Stomach smooth muscle (tissue), 2 donors: ENCODE measurements at regions not wholly inside any gene's neighbourhood (a gene's known extent, or its start where the extent isn't known, plus 50 kb on each side); places are given as distances from the start of the nearest gene placed in this dataset.

Experiments
- H3K27ac ChIP-seq: one replicate; pipeline ENCODE4 v1.7.0; 2013; ENCODE audit warnings: mild to moderate bottlenecking, low read length, inconsistent platforms
- H3K27me3 ChIP-seq, 2 donors: one replicate each; pipeline ENCODE4 v1.7.0; 2013; ENCODE audit warnings: low read length in 2 of 2; ENCODE audit not compliant: insufficient read depth in 2 of 2, control insufficient read depth in 1 of 2
- H3K36me3 ChIP-seq, 2 donors: one replicate each; pipeline ENCODE4 v1.7.0; 2013; ENCODE audit warnings: low read length in 2 of 2; ENCODE audit not compliant: control insufficient read depth in 2 of 2, insufficient read depth in 2 of 2
- H3K4me1 ChIP-seq: one replicate; pipeline ENCODE4 v1.7.0; 2013; ENCODE audit warnings: low read length; ENCODE audit not compliant: control insufficient read depth, insufficient read depth
- H3K4me3 ChIP-seq, 2 donors: one replicate each; pipeline ENCODE4 v1.7.0; 2013; ENCODE audit warnings: low read length in 2 of 2
- H3K9ac ChIP-seq, 2 donors: one replicate each; pipeline ENCODE4 v1.7.0; 2013; ENCODE audit warnings: low read length in 2 of 2, mild to moderate bottlenecking in 1 of 2
- H3K9me3 ChIP-seq, 2 donors: one replicate each; pipeline ENCODE4 v1.7.0; 2013; ENCODE audit warnings: low read length in 2 of 2; ENCODE audit not compliant: control insufficient read depth in 2 of 2
- donor health status: healthy.
- donor health status: Pancreatic carcinoma.

GRCh38 chr20:58109918-58110635 is 118.4 kb downstream of the ANKRD60 start:
- no peak overlapping the region for H3K27ac ChIP-seq
- no peaks in the 10 kb centered on the region for H3K27me3 ChIP-seq
- H3K9me3 ChIP-seq = peaks cover 2 to 6% of the 10 kb centered on the region in 2 donors
- H3K36me3 ChIP-seq = no peaks in the 10 kb centered on the region
- H3K9ac ChIP-seq = no peak overlapping the region
- H3K4me1 ChIP-seq = no peaks in the 10 kb centered on the region
- no peak overlapping the region for H3K4me3 ChIP-seq

DNA sequence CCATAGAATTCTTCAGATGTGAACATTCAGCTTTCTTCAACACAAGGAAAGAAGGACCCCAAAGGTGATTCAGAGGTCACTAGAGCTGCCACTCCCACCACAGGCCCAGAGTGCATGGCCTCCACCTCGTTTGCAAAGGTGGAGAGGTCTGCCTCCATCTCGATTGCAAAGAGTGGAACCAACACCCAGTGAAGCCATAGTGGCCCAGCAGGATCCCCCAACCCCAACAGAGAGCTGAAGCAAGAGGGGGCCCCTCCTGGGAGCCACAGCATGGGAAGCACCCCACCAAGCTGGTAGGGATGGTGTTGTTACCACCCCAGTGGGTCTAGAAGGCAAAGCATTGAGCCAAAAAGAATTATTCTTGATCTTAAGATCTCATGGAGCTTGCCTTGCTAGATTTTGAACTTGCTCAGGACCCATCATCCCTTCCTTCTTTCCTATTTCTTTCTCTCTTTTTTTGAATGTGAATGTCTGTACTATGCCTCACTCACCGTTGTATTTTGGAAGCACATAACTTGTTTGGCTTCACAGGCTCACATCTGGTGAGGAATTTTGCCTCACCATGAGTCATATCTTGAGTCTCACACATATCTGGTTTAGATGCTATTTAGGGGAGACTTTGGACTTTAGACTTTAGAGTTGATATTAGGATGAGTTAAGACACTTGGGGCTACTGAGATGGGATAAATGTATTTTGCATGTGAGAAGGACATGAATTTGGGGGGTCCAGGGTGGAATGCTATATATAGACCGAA is 119.2 kb downstream of the ANKRD60 start:
- Histone ChIP-seq H3K9ac (no peak overlapping the region), H3K4me3 (no peak overlapping the region), H3K27me3 (no peaks in the 10 kb centered on the region), H3K9me3 (peaks cover 2 to 6% of the 10 kb centered on the region in 2 donors), H3K36me3 (no peaks in the 10 kb centered on the region), H3K4me1 (no peaks in the 10 kb centered on the region), H3K27ac (no peak overlapping the region)

DNA sequence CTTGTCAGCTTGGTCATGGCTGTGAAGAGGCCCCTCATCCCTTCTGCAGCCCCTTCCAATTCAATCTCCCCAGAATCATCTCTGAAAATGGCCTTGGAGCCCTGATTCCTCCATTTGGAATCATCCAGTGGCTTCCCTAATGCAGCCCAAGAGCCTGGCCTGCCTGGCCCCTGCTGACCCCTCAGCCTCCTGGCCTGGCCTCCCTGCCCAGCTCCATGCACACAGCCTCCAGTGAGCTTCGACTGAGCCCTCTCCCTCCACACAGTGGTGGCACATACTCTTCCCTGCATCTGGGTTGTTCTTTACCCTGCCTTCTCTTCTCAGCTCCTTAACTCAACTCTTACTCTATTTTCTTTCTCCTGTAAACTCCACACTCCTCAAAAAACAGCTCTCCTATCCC is 120.9 kb downstream of the ANKRD60 start:
- Histone ChIP-seq H3K9ac (no peak overlapping the region), H3K4me3 (no peak overlapping the region), H3K4me1 (no peaks in the 10 kb centered on the region), H3K9me3 (peaks cover 2 to 6% of the 10 kb centered on the region in 2 donors), H3K27ac (no peak overlapping the region), H3K36me3 (no peaks in the 10 kb centered on the region), H3K27me3 (no peaks in the 10 kb centered on the region)

DNA sequence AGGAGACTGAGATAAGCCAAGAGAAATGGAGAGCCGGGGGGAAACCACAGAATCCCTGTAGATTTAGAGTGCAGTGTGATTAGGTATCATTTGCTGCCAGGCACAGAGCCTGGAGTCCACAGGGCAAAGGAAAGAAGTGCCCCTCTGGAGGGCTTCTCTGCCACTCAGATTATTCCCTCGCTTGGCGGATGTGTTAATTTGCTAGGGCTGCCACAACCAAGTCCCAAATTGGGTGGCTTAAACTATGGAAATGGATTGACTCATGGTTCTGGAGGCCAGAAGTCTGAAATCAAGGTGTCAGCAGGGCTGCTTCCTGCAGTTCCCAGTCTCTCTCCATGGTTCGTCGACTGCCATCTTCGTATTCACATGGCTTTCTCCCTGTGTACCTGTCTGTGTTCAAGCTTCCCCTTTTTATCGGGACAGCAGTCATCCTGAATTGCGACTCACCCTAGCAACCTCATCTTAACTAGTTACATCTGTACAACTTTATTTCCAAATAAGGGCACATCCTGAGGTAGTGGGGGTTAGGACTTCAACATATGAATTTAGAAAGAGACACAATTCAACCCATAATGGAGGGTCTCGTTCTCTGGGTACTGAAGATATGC is 122.2 kb downstream of the ANKRD60 start:
- peaks cover 2 to 6% of the 10 kb centered on the region in 2 donors for H3K9me3 ChIP-seq
- no peak overlapping the region for H3K9ac ChIP-seq
- no peaks in the 10 kb centered on the region for H3K27me3 ChIP-seq

DNA sequence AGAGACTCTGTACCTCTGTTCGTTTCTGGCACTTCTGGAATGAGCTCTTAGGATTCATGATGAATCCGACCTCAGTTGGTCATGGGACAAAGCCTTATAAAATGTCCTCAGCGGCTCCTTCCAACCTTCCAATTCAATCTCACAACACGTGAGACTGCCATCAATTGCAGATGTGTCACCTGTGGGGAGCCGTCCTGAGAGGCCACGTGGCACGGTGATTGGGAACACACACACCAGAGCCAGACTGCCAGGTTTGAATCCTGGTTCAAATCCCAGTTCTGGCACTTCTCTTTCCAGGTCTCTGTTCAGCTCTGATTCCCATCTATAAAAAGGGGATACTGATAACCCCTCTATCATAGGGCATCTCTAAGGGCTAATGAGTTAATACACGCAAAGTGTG is 124.5 kb downstream of the ANKRD60 start:
- no peak overlapping the region for H3K4me3 ChIP-seq
- H3K27ac ChIP-seq = no peak overlapping the region
- no peaks in the 10 kb centered on the region for H3K36me3 ChIP-seq
- no peak overlapping the region for H3K9ac ChIP-seq
- no peaks in the 10 kb centered on the region for H3K4me1 ChIP-seq
- peaks cover 2 to 4% of the 10 kb centered on the region in 2 donors for H3K9me3 ChIP-seq
- no peaks in the 10 kb centered on the region for H3K27me3 ChIP-seq

More for the DNA sequence above, 122.2 kb downstream of the ANKRD60 start:
- Histone ChIP-seq H3K4me1 (no peaks in the 10 kb centered on the region), H3K27ac (no peak overlapping the region), H3K36me3 (no peaks in the 10 kb centered on the region), H3K4me3 (no peak overlapping the region)

DNA sequence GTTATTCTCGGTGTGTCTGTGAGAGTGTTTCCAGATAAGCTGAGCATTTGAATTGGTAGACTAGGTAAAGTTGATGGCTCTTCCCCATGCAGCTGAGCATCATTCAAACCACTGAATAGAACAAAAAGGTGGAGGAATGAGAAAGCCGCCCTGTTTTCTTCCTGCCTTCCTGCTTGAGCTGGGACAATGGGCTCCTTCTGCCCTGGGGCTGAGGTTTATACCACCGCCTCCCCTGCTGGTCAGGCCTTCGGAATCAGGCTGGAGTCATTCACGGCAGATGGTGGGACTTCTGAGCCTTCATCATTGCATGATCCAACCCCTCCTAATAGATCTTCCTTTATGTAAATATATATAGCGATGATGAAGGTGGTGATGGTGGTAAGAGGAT is 124.9 kb downstream of the ANKRD60 start:
- no peaks in the 10 kb centered on the region for H3K27me3 ChIP-seq
- H3K9me3 ChIP-seq = peaks cover 2 to 4% of the 10 kb centered on the region in 2 donors
- no peak overlapping the region for H3K9ac ChIP-seq
- H3K27ac ChIP-seq = no peak overlapping the region
- no peak overlapping the region for H3K4me3 ChIP-seq
- H3K4me1 ChIP-seq = no peaks in the 10 kb centered on the region
- H3K36me3 ChIP-seq = no peaks in the 10 kb centered on the region

GRCh38 chr20:58102744-58103516 is 125.5 kb downstream of the ANKRD60 start:
- Histone ChIP-seq H3K4me3 (no peak overlapping the region), H3K27me3 (no peaks in the 10 kb centered on the region), H3K27ac (no peak overlapping the region), H3K4me1 (no peaks in the 10 kb centered on the region), H3K9me3 (peaks cover 2 to 4% of the 10 kb centered on the region in 2 donors), H3K36me3 (no peaks in the 10 kb centered on the region), H3K9ac (no peak overlapping the region)

DNA sequence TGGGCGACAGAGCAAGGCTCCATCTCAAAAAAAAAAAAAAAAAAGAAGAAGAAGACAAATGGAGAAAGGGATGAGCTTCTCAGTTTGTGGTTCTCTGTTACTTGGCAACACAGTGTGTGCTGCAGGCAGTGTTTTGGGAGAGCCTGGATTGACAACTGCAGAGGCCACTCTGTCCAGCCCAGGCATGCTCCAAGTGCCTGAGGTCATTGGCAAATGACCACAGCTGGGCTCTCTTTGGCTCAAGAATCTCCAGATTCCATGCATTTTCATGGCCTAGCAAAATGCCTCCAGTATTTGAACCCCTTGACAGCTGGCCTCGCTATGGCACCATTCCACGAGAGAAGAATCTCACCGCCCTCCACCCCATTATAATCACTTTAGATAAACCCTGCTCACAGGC is 126.2 kb downstream of the ANKRD60 start:
- Histone ChIP-seq H3K9me3 (peaks cover 2 to 4% of the 10 kb centered on the region in 2 donors), H3K4me1 (no peaks in the 10 kb centered on the region), H3K4me3 (no peak overlapping the region), H3K27me3 (no peaks in the 10 kb centered on the region), H3K27ac (no peak overlapping the region), H3K9ac (no peak overlapping the region), H3K36me3 (no peaks in the 10 kb centered on the region)

DNA sequence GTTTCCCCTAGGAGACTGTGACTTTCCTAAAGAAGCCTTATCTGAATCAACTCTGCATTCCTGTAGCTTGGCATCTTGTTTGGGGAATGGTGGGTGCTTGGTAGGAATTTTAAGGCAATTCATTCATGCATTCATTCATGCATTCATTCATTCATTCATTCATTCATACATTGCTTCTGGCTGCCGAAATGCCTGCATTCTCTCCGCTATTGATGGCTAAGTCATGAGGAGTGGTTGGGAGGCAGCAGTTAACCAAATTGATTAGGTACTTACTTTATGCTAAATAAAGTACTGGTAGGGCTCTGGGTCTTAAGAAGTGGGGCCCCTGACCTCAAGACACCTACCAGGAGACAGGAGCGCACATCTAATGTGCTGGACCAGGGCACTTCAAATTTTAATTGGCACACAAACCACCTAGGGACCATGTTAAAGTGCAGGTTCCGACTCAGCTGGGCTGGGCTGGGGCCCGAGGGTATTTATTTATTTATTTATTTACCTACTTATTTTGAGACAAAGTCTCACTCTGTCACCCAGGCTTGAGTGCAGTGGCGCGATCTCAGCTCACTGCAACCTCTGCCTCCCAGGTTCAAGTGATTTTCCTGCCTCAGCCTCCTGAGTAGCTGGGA is 127.6 kb downstream of the ANKRD60 start:
- H3K9me3 ChIP-seq = peaks cover 2 to 4% of the 10 kb centered on the region in 2 donors
- H3K36me3 ChIP-seq = no peaks in the 10 kb centered on the region
- no peaks in the 10 kb centered on the region for H3K4me1 ChIP-seq
- no peak overlapping the region for H3K4me3 ChIP-seq
- H3K9ac ChIP-seq = no peak overlapping the region
- no peak overlapping the region for H3K27ac ChIP-seq
- H3K27me3 ChIP-seq = no peaks in the 10 kb centered on the region
